ENCODE measurements at regions not wholly inside any gene's neighbourhood (a gene's known extent, or its start where the extent isn't known, plus 50 kb on each side); places are given as distances from the start of the nearest gene placed in this dataset.
A peak's percentile ranks its signal among the peaks of the same experiment; 100 is the strongest.
"Not testable (repeated sequence)": the region's sequence is repeated elsewhere in the genome, so short reads cannot be mapped to it uniquely, and the experiment has no call there.

GRCh38 chr1:88455621-88456256, 228.3 kb upstream of the PKN2 start:
- DNase-seq: no peak

GRCh38 chr1:88457197-88457596, 226.9 kb upstream of the PKN2 start:
- no peak for DNase-seq

- DNase-seq: no peak
Observed at GRCh38 chr1:88461007-88461406, 223.1 kb upstream of the PKN2 start.

- no peak for DNase-seq
Observed at GRCh38 chr1:88462096-88462487, 222.0 kb upstream of the PKN2 start.

GRCh38 chr1:88462488-88463261, 221.4 kb upstream of the PKN2 start:
- peak; percentile 14 for DNase-seq

GRCh38 chr1:88463401-88463985, 220.6 kb upstream of the PKN2 start:
- no peak for DNase-seq

GRCh38 chr1:88466011-88466410, 218.1 kb upstream of the PKN2 start:
- DNase-seq: no peak

GRCh38 chr1:88466899-88467580, 217.0 kb upstream of the PKN2 start:
- DNase-seq: no peak

- DNase-seq: no peak
Observed at GRCh38 chr1:88472298-88472697, 211.8 kb upstream of the PKN2 start.

- no peak for DNase-seq
Observed at GRCh38 chr1:88472714-88473113, 211.4 kb upstream of the PKN2 start.

GRCh38 chr1:88474555-88475304, 209.3 kb upstream of the PKN2 start:
- no peak for DNase-seq

GRCh38 chr1:88484881-88485280, 199.2 kb upstream of the PKN2 start:
- no peak for DNase-seq

GRCh38 chr1:88488237-88488636, 195.8 kb upstream of the PKN2 start:
- no peak for DNase-seq

GRCh38 chr1:88490676-88491075, 193.4 kb upstream of the PKN2 start:
- no peak for DNase-seq

GRCh38 chr1:88499671-88500070, 184.4 kb upstream of the PKN2 start:
- no peak for DNase-seq

- DNase-seq: no peak
Observed at GRCh38 chr1:88502886-88503285, 181.2 kb upstream of the PKN2 start.

- DNase-seq: no peak
Observed at GRCh38 chr1:88503646-88504045, 180.4 kb upstream of the PKN2 start.

GRCh38 chr1:88504601-88505000, 179.5 kb upstream of the PKN2 start:
- no peak for DNase-seq

- no peak for DNase-seq
Observed at GRCh38 chr1:88509379-88509778, 174.7 kb upstream of the PKN2 start.

- no peak for DNase-seq
Observed at GRCh38 chr1:88514544-88515060, 169.5 kb upstream of the PKN2 start.

- DNase-seq: not testable (repeated sequence)
Observed at GRCh38 chr1:88517499-88517898, 166.6 kb upstream of the PKN2 start.

GRCh38 chr1:88519156-88519555, 164.9 kb upstream of the PKN2 start:
- DNase-seq: no peak

Data from NCI-H2227 treated with DMSO at 0.1 percent for 48 hours (cell line).